Ovary (tissue), 3 donors: ENCODE measurements at regions not wholly inside any gene's neighbourhood (a gene's known extent, or its start where the extent isn't known, plus 50 kb on each side); places are given as distances from the start of the nearest gene placed in this dataset.

Experiments
- EP300 ChIP-seq: sonication (generic); formaldehyde crosslinking; IDR thresholded peaks from one replicate; pipeline ENCODE4 v1.6.1; 2017; ENCODE audit warnings: antibody characterized with exemption
- POLR2A ChIP-seq: fragments of 450-650 bp; IDR thresholded peaks from one replicate; pipeline ENCODE4 v1.6.1; 2017; ENCODE audit warnings: antibody characterized with exemption, mild to moderate bottlenecking, moderate library complexity
- TF ChIP-seq, protein P1 (sequence below), 3 donors: fragments of 450-650 bp in 2 of 3; fragments of 200-600 bp in 1 of 3; IDR thresholded peaks; one replicate each; pipeline versions ENCODE4 v1.5.1 to v1.8.0; 2016 to 2022; ENCODE audit warnings: antibody characterized with exemption in 3 of 3, mild to moderate bottlenecking in 1 of 3
- donor health status: DM: no; HTN: no; CAD: no.

DNA sequence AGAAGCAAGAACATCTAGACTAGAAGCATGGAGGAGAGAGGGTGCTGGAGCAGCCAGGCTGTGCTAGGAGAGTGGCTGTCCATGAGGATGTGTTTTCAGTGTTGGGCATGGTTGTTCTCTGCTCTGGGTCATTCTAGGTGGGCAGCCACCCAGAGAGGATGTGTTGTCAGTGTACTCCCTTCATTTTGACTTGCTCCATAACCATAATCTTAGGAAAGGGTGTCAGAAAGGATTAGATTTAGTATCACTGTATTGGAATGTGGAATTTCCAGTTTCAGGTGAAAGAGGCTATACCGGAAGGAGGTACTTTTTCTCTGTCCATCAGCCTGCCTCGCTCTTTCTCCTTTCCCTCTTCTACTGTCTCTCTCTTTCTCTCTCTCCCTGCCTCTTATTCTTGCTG, 474.5 kb upstream of the PODXL start:
- TF ChIP-seq, protein P1, sequence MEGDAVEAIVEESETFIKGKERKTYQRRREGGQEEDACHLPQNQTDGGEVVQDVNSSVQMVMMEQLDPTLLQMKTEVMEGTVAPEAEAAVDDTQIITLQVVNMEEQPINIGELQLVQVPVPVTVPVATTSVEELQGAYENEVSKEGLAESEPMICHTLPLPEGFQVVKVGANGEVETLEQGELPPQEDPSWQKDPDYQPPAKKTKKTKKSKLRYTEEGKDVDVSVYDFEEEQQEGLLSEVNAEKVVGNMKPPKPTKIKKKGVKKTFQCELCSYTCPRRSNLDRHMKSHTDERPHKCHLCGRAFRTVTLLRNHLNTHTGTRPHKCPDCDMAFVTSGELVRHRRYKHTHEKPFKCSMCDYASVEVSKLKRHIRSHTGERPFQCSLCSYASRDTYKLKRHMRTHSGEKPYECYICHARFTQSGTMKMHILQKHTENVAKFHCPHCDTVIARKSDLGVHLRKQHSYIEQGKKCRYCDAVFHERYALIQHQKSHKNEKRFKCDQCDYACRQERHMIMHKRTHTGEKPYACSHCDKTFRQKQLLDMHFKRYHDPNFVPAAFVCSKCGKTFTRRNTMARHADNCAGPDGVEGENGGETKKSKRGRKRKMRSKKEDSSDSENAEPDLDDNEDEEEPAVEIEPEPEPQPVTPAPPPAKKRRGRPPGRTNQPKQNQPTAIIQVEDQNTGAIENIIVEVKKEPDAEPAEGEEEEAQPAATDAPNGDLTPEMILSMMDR (IDR thresholded peaks at IDR 0.05): no peak
- TF ChIP-seq POLR2A (no peak), EP300 (no peak)
